H1 (cell line): ENCODE measurements at regions not wholly inside any gene's neighbourhood (a gene's known extent, or its start where the extent isn't known, plus 50 kb on each side); places are given as distances from the start of the nearest gene placed in this dataset.

ENCODE experiments used
- BRCA1 ChIP-seq: IDR thresholded peaks from 2 replicates; pipeline ENCODE4 v1.6.1; 2012; ENCODE audit warnings: low read depth, low read length, improper control_type of control experiment
- CREB1 ChIP-seq: IDR thresholded peaks from 2 replicates; pipeline ENCODE4 v1.6.1; 2012; ENCODE audit warnings: inconsistent platforms
- E2F6 ChIP-seq: IDR thresholded peaks from 2 replicates; pipeline ENCODE4 v1.6.1; 2012; ENCODE audit warnings: inconsistent platforms
- KDM5A ChIP-seq: fragments of 200-600 bp; IDR thresholded peaks from 2 replicates; pipeline ENCODE4 v1.7.1; 2012; ENCODE audit warnings: mild to moderate bottlenecking, low read length, inconsistent platforms, mixed read lengths
- SUZ12 ChIP-seq: fragments of 200-600 bp; sonication (generic); IDR thresholded peaks from 2 replicates; pipeline ENCODE4 v1.6.1; 2012; ENCODE audit warnings: mild to moderate bottlenecking, inconsistent platforms, low read length, moderate library complexity, mixed read lengths

GRCh38 chr17:34763728-34764665, 184.6 kb downstream of the TMEM132E start (continued):
- no peak for TF ChIP-seq KDM5A
- TF ChIP-seq BRCA1 = no peak
- no peak for TF ChIP-seq SUZ12
- no peak for TF ChIP-seq CREB1
- TF ChIP-seq E2F6 = no peak
- TF ChIP-seq, all 59 proteins: peak for 0
